HCT116 (cell line): ENCODE measurements at regions not wholly inside any gene's neighbourhood (a gene's known extent, or its start where the extent isn't known, plus 50 kb on each side); places are given as distances from the start of the nearest gene placed in this dataset.

Experiments used
- ATAC-seq: fragments of 200-7000 bp; cut with Tn5 transposase; 2 replicates; pipeline ENCODE4 v1.9.1; 2020; ENCODE audit warnings: mild to moderate bottlenecking, moderate library complexity
- BruUV-seq: library from RNA; stranded (reverse); fragments of 400-500 nt; replicated peaks from 2 replicates; lab custom pipeline; 2021; lab: Mats Ljungman, UMichigan
- CTCF ChIA-PET: fragments of 300-600 bp; sonication (Branson Sonifier 250); formaldehyde crosslinking; loops from one replicate; lab custom pipeline; 2021; ENCODE audit warnings: antibody characterized with exemption; lab: Charles Lee
- POLR2A ChIA-PET: fragments of 300-600, 350-600 bp; sonication (Branson Sonifier 250); formaldehyde crosslinking; loops from one replicate; lab custom pipeline; 2021; ENCODE audit warnings: antibody characterized with exemption; lab: Charles Lee
- RAD21 ChIA-PET, 2 experiments: fragments of 300-600 bp; sonication (Branson Sonifier 250); formaldehyde crosslinking; loops; one replicate each; lab custom pipeline; 2023; ENCODE audit warnings: low total read pairs in 2 of 2; ENCODE audit not compliant: uncharacterized antibody in 2 of 2, unreplicated experiment in 2 of 2, low non-redundant PET in 1 of 2; lab: Charles Lee
- DNase-seq: peaks from one replicate; pipeline ENCODE4 v3.0.0-alpha.2; 2010; ENCODE audit warnings: low read depth, low spot score
- H2AFZ ChIP-seq: fragments of 200-600 bp; shearing (Covaris generic), sonication (generic); 2 replicates; pipeline ENCODE4 v1.6.1; 2017; ENCODE audit warnings: low read depth, mixed run types, mixed read lengths, antibody characterized with exemption, low read length; ENCODE audit not compliant: poor library complexity, severe bottlenecking
- H3K27ac ChIP-seq: 2 replicates; pipeline ENCODE4 v1.5.1; 2012; ENCODE audit warnings: low read depth, low read length
- H3K27me3 ChIP-seq: fragments of 200-600 bp; sonication (generic); 2 replicates; pipeline ENCODE4 v1.6.1; 2016; ENCODE audit warnings: mixed run types, low read length, mixed read lengths; ENCODE audit not compliant: insufficient read depth
- H3K36me3 ChIP-seq, 2 experiments: fragments of 200-500 bp in 1 of 2; fragments of 200-600 bp in 1 of 2; sonication (Bioruptor generic) in 1 of 2; sonication (generic) in 1 of 2; 2 replicates each; pipeline versions ENCODE4 v1.5.1 to v1.6.1; 2014 to 2016; ENCODE audit warnings: low read length in 2 of 2, inconsistent platforms in 1 of 2, mixed read lengths in 1 of 2, mixed run types in 1 of 2; ENCODE audit not compliant: insufficient read depth in 2 of 2, control insufficient read depth in 1 of 2
- H3K4me1 ChIP-seq, 2 experiments: fragments of 200-600 bp in 1 of 2; sonication (generic) in 1 of 2; 2 replicates each; pipeline versions ENCODE4 v1.5.1 to v1.6.1; 2012 to 2017; ENCODE audit warnings: low read length in 2 of 2, inconsistent platforms in 1 of 2, mild to moderate bottlenecking in 1 of 2, mixed read lengths in 1 of 2, mixed run types in 1 of 2, moderate library complexity in 1 of 2; ENCODE audit not compliant: insufficient read depth in 2 of 2, control insufficient read depth in 1 of 2
- H3K4me2 ChIP-seq: fragments of 200-600 bp; sonication (generic); 2 replicates; pipeline ENCODE4 v1.6.1; 2017; ENCODE audit warnings: mixed run types, low read length, mixed read lengths
- H3K4me3 ChIP-seq, 2 experiments: fragments of 200-600 bp in 1 of 2; sonication (generic) in 1 of 2; replicated peaks in 1 of 2; 2 replicates each; pipeline ENCODE4 v1.5.1; 2011 to 2016; ENCODE audit warnings: low read length in 2 of 2, control low read depth in 1 of 2, low read depth in 1 of 2, mild to moderate bottlenecking in 1 of 2, mixed read lengths in 1 of 2, mixed run types in 1 of 2
- H3K79me2 ChIP-seq: fragments of 200-600 bp; sonication (generic); 2 replicates; pipeline ENCODE4 v1.6.1; 2017; ENCODE audit warnings: mild to moderate bottlenecking, mixed run types, low read length, moderate library complexity, mixed read lengths; ENCODE audit not compliant: insufficient read depth
- H3K9ac ChIP-seq: fragments of 200-600 bp; sonication (generic); 2 replicates; pipeline ENCODE4 v1.6.1; 2016; ENCODE audit warnings: low read length, mixed read lengths
- H3K9me2 ChIP-seq: fragments of 200-600 bp; sonication (generic), shearing (Covaris generic); 2 replicates; pipeline ENCODE4 v1.6.1; 2017; ENCODE audit warnings: mixed run types, mild to moderate bottlenecking, moderate library complexity; ENCODE audit not compliant: insufficient read depth
- H3K9me3 ChIP-seq, 2 experiments: fragments of 200-500 bp in 1 of 2; fragments of 200-600 bp in 1 of 2; sonication (Bioruptor generic) in 1 of 2; sonication (generic) in 1 of 2; 2 replicates each; pipeline ENCODE4 v1.6.1; 2014 to 2017; ENCODE audit warnings: low read length in 2 of 2, mixed read lengths in 2 of 2, inconsistent platforms in 1 of 2, low read depth in 1 of 2, mild to moderate bottlenecking in 1 of 2, mixed run types in 1 of 2, moderate library complexity in 1 of 2; ENCODE audit not compliant: control insufficient read depth in 1 of 2, insufficient read depth in 1 of 2
- H4K20me1 ChIP-seq: fragments of 200-600 bp; sonication (generic), shearing (Covaris generic); 2 replicates; pipeline ENCODE4 v1.6.1; 2017; ENCODE audit warnings: mixed run types, mild to moderate bottlenecking, moderate library complexity; ENCODE audit not compliant: insufficient read depth
- CBX3 ChIP-seq: IDR thresholded peaks from 2 replicates; pipeline ENCODE4 v1.6.1; 2012; ENCODE audit warnings: low read depth
- CEBPB ChIP-seq: IDR thresholded peaks from 2 replicates; pipeline ENCODE4 v1.6.1; 2012; ENCODE audit warnings: low read depth
- CTCF ChIP-seq, 3 experiments: fragments of 200-600 bp in 1 of 3; sonication (generic) in 1 of 3; IDR thresholded peaks in 2 of 3; conservative IDR thresholded peaks in 1 of 3; 2 replicates each; pipeline ENCODE4 v1.5.1; 2012 to 2017; ENCODE audit warnings: low read depth in 2 of 3, low read length in 2 of 3, antibody characterized with exemption in 1 of 3, borderline replicate concordance in 1 of 3, control low read depth in 1 of 3, mild to moderate bottlenecking in 1 of 3, mixed read lengths in 1 of 3, mixed run types in 1 of 3, moderate library complexity in 1 of 3; ENCODE audit not compliant: insufficient read depth in 1 of 3
- EGR1 ChIP-seq: IDR thresholded peaks from 2 replicates; pipeline ENCODE4 v1.6.1; 2012; ENCODE audit warnings: low read depth
- ELF1 ChIP-seq: IDR thresholded peaks from 2 replicates; pipeline ENCODE4 v1.6.1; 2012; ENCODE audit warnings: low read depth, borderline replicate concordance
- FOSL1 ChIP-seq: IDR thresholded peaks from 2 replicates; pipeline ENCODE4 v1.6.1; 2012; ENCODE audit warnings: low read depth
- MAX ChIP-seq: IDR thresholded peaks from 2 replicates; pipeline ENCODE4 v1.6.1; 2012
- POLR2A ChIP-seq: IDR thresholded peaks from 2 replicates; pipeline ENCODE4 v1.7.0; 2011; ENCODE audit warnings: borderline replicate concordance; ENCODE audit not compliant: insufficient read depth, insufficient read length; ENCODE audit errors: extremely low read depth
- POLR2AphosphoS5 ChIP-seq: IDR thresholded peaks from 2 replicates; pipeline ENCODE4 v1.6.1; 2011; ENCODE audit warnings: mild to moderate bottlenecking, low read depth, low read length, moderate library complexity
- RAD21 ChIP-seq: IDR thresholded peaks from 2 replicates; pipeline ENCODE4 v1.6.1; 2012; ENCODE audit warnings: low read depth, mild to moderate bottlenecking
- SP1 ChIP-seq: IDR thresholded peaks from 2 replicates; pipeline ENCODE4 v1.6.1; 2012; ENCODE audit warnings: low read depth
- SRF ChIP-seq: IDR thresholded peaks from 2 replicates; pipeline ENCODE4 v1.6.1; 2012; ENCODE audit warnings: low read depth
- TCF7L2 ChIP-seq: IDR thresholded peaks from 2 replicates; pipeline ENCODE4 v1.7.0; 2011; ENCODE audit warnings: borderline replicate concordance, inconsistent platforms; ENCODE audit not compliant: insufficient read depth, insufficient read length; ENCODE audit errors: extremely low read depth
- YY1 ChIP-seq: IDR thresholded peaks from 2 replicates; pipeline ENCODE4 v1.6.1; 2011; ENCODE audit warnings: low read length, low read depth, moderate library complexity, mild to moderate bottlenecking; ENCODE audit not compliant: insufficient replicate concordance; ENCODE audit errors: extremely low read depth
- ZBTB33 ChIP-seq: IDR thresholded peaks from 2 replicates; pipeline ENCODE4 v1.6.1; 2011; ENCODE audit warnings: mild to moderate bottlenecking, low read length, moderate library complexity; ENCODE audit not compliant: insufficient replicate concordance; ENCODE audit errors: extremely low read depth
- ZFX ChIP-seq: fragments of 450-650 bp; IDR thresholded peaks from 2 replicates; pipeline ENCODE4 v1.6.1; 2017
- intact Hi-C: fragments of 100-400 bp; cut with micrococcal nuclease; formaldehyde crosslinking; loops from 2 replicates; pipeline ENCODE4 v1.10.0; 2022

- ATAC-seq (no peak), DNase-seq (no peak)
- H2AFZ ChIP-seq = no peak overlapping the region
- no peak overlapping the region for H3K4me2 ChIP-seq
- no peaks in the 10 kb centered on the region for H4K20me1 ChIP-seq
- intact Hi-C loops = no loop called here
- ChIA-PET CTCF (no interaction called here), POLR2A (no interaction called here), RAD21 (no interaction called here)
- H3K27me3 ChIP-seq = no peaks in the 10 kb centered on the region
- H3K9me3 ChIP-seq = peaks cover 15 to 19% of the 10 kb centered on the region in 2 experiments; a peak in 2 of 4 replicates
- BruUV-seq = no TSS peak
- H3K4me3 ChIP-seq = no peak overlapping the region
- no peak overlapping the region for H3K9ac ChIP-seq
- no peaks in the 10 kb centered on the region for H3K79me2 ChIP-seq
- H3K9me2 ChIP-seq = no peaks in the 10 kb centered on the region
- TF ChIP-seq ZBTB33 (no peak), ELF1 (no peak), YY1 (no peak), POLR2A (no peak), TCF7L2 (no peak)
- no peak overlapping the region for H3K27ac ChIP-seq
- H3K36me3 ChIP-seq = no peaks in the 10 kb centered on the region
- H3K4me1 ChIP-seq = no peaks in the 10 kb centered on the region
Measured at GRCh38 chr3:80785475-80785874, 976.0 kb downstream of the GBE1 start.

GRCh38 chr3:80771085-80771484 is 990.4 kb downstream of the GBE1 start:
- ChIA-PET RAD21 (no interaction called here), POLR2A (no interaction called here), CTCF (no interaction called here)
- no peak overlapping the region for H3K27ac ChIP-seq
- ATAC-seq = no peak
- no peaks in the 10 kb centered on the region for H3K4me1 ChIP-seq
- no peaks in the 10 kb centered on the region for H3K27me3 ChIP-seq
- H3K36me3 ChIP-seq = no peaks in the 10 kb centered on the region
- H4K20me1 ChIP-seq = no peaks in the 10 kb centered on the region
- no peaks in the 10 kb centered on the region for H3K9me2 ChIP-seq
- H3K4me3 ChIP-seq = no peak overlapping the region
- peaks cover 8 to 9% of the 10 kb centered on the region in 2 experiments; a peak in 2 of 4 replicates for H3K9me3 ChIP-seq
- intact Hi-C loops = no loop called here
- DNase-seq = no peak
- no peak overlapping the region for H3K4me2 ChIP-seq
- no peak overlapping the region for H3K9ac ChIP-seq
- H3K79me2 ChIP-seq = no peaks in the 10 kb centered on the region
- BruUV-seq = no TSS peak
- no peak overlapping the region for H2AFZ ChIP-seq
- TF ChIP-seq ZFX (no peak), POLR2AphosphoS5 (no peak), SRF (no peak), CTCF (IDR thresholded peaks at IDR 0.05 in 2 of 3, conservative IDR thresholded peaks at IDR 0.05 in 1 of 3; ENCODE audit: borderline replicate concordance in 1 of 3, insufficient read depth in 1 of 3, low read depth in 2 of 3, low read length in 2 of 3) (no peak), ZBTB33 (no peak), SP1 (no peak), POLR2A (no peak), EGR1 (no peak), ELF1 (no peak), FOSL1 (no peak), RAD21 (no peak), MAX (no peak), CEBPB (no peak), CBX3 (no peak)
